Cardiac fibroblast (primary cell): ENCODE measurements at regions not wholly inside any gene's neighbourhood (a gene's known extent, or its start where the extent isn't known, plus 50 kb on each side); places are given as distances from the start of the nearest gene placed in this dataset.

Source experiments
- DNase-seq, 2 donors: peaks; one replicate each; pipeline versions ENCODE4 v3.0.0 to v3.0.0-alpha.2; 2010; ENCODE audit warnings: low read depth in 2 of 2
- H3K4me3 ChIP-seq, 2 donors: replicated peaks in 1 of 2; 1 replicate in 1 of 2; 2 replicates in 1 of 2; pipeline ENCODE4 v1.5.1; 2011; ENCODE audit warnings: low read depth in 2 of 2, low read length in 2 of 2, mild to moderate bottlenecking in 2 of 2, moderate library complexity in 1 of 2
- TF ChIP-seq, protein P1 (sequence below): IDR thresholded peaks from one replicate; pipeline ENCODE4 v1.5.1; 2011; ENCODE audit warnings: low read depth, mild to moderate bottlenecking, low read length, inconsistent platforms

- H3K4me3 ChIP-seq = no peak overlapping the region
- TF ChIP-seq, protein P1, sequence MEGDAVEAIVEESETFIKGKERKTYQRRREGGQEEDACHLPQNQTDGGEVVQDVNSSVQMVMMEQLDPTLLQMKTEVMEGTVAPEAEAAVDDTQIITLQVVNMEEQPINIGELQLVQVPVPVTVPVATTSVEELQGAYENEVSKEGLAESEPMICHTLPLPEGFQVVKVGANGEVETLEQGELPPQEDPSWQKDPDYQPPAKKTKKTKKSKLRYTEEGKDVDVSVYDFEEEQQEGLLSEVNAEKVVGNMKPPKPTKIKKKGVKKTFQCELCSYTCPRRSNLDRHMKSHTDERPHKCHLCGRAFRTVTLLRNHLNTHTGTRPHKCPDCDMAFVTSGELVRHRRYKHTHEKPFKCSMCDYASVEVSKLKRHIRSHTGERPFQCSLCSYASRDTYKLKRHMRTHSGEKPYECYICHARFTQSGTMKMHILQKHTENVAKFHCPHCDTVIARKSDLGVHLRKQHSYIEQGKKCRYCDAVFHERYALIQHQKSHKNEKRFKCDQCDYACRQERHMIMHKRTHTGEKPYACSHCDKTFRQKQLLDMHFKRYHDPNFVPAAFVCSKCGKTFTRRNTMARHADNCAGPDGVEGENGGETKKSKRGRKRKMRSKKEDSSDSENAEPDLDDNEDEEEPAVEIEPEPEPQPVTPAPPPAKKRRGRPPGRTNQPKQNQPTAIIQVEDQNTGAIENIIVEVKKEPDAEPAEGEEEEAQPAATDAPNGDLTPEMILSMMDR = no peak
- DNase-seq = no peak
Observed at GRCh38 chr5:50947906-50948683, 281.7 kb downstream of the PARP8 start.

- DNase-seq = no peak
- H3K4me3 ChIP-seq = no peak overlapping the region
- TF ChIP-seq, protein P1 = no peak
Observed at GRCh38 chr5:50953290-50953689, 286.9 kb downstream of the PARP8 start.

GRCh38 chr5:50958852-50959457 lies 292.5 kb downstream of the PARP8 start:
- TF ChIP-seq, protein P1 = peak; percentile 55
- peak; percentile 41 to 61 for DNase-seq

GRCh38 chr5:50962934-50963872 lies 296.8 kb downstream of the PARP8 start:
- DNase-seq = peak; percentile 61 to 62
- TF ChIP-seq, protein P1 = peak; percentile 98
- H3K4me3 ChIP-seq = peak overlapping the region; percentile 42 to 44

More at GRCh38 chr5:50958852-50959457, 292.5 kb downstream of the PARP8 start:
- no peak overlapping the region for H3K4me3 ChIP-seq

DNA sequence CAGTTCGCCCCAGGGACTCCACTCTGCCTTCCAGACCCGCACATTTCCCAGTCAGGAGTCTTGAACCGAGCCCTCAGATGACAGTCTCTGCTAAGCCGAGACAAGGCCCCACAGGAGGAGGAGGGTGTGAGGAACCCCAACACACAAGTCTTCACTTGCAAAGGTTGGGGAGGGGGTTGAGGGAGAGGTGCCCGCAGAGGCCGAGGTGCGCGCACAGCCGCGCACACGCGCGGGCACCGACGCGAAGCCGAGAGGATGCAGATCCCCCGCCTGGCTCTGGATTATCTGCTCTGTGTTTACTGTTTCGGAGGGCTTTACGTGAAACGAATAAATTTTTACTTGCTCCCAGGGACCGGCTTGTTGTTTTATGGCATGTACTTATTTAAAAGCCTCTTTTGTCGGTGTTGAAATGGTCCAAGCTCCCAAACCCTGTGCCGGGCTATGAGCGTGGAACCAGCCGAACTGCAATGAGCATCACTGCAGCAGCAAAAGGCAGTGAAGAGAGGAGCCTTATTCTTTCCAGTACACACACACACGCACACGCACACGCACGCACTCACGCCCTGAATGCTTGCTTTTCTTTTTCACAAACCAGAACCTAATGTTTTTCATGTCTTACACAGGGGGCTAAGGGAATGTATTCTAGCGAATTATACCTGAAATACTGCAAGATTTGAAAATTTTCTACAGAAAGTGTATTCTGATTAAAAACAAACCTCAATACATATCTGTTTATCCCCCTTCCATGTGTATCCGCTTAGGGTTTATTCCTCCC lies 297.7 kb downstream of the PARP8 start:
- TF ChIP-seq, protein P1 = no peak
- no peak for DNase-seq
- no peak overlapping the region for H3K4me3 ChIP-seq
